ENCODE measurements at regions not wholly inside any gene's neighbourhood (a gene's known extent, or its start where the extent isn't known, plus 50 kb on each side); places are given as distances from the start of the nearest gene placed in this dataset.

GRCh38 chr4:54574500-54574899, 83.3 kb upstream of the KIT start:
- TF ChIP-seq CTCF (IDR thresholded peaks at IDR 0.05; ENCODE audit: unreplicated experiment), result no peak
- Mint-ChIP-seq H3K36me3 (ENCODE audit: insufficient read depth, unreplicated experiment) (no peaks in the 10 kb centered on the region), H3K4me1 (ENCODE audit: insufficient read depth, unreplicated experiment) (no peaks in the 10 kb centered on the region), H3K27me3 (ENCODE audit: insufficient read depth, unreplicated experiment) (no peaks in the 10 kb centered on the region), H3K27ac (ENCODE audit: low read depth, unreplicated experiment) (no peak overlapping the region), H3K4me3 (ENCODE audit: unreplicated experiment) (no peak overlapping the region), H3K9me3 (ENCODE audit: unreplicated experiment) (no peaks in the 10 kb centered on the region)
- intact Hi-C loops (cut with micrococcal nuclease), result no loop called here
- POLR2A ChIA-PET, result no interaction called here
- no peak for DNase-seq (ENCODE audit: unreplicated experiment)
- CTCF ChIA-PET, result no interaction called here
- BruUV-seq (replicated peaks), result no TSS peak

- ChIA-PET CTCF (no interaction called here), POLR2A (no interaction called here)
- BruUV-seq (replicated peaks), result no TSS peak
- Mint-ChIP-seq H3K36me3 (ENCODE audit: insufficient read depth, unreplicated experiment) (no peaks in the 10 kb centered on the region), H3K27ac (ENCODE audit: low read depth, unreplicated experiment) (no peak overlapping the region), H3K9me3 (ENCODE audit: unreplicated experiment) (no peaks in the 10 kb centered on the region), H3K4me1 (ENCODE audit: insufficient read depth, unreplicated experiment) (no peaks in the 10 kb centered on the region), H3K4me3 (ENCODE audit: unreplicated experiment) (no peak overlapping the region), H3K27me3 (ENCODE audit: insufficient read depth, unreplicated experiment) (no peaks in the 10 kb centered on the region)
- intact Hi-C loops (cut with micrococcal nuclease), result no loop called here
- no peak for DNase-seq (ENCODE audit: unreplicated experiment)
- TF ChIP-seq CTCF (IDR thresholded peaks at IDR 0.05; ENCODE audit: unreplicated experiment), result no peak
These were observed 81.8 kb upstream of the KIT start for GRCh38 chr4:54575919-54576318.

- TF ChIP-seq CTCF (IDR thresholded peaks at IDR 0.05; ENCODE audit: unreplicated experiment), result no peak
- Mint-ChIP-seq H3K9me3 (ENCODE audit: unreplicated experiment) (no peaks in the 10 kb centered on the region), H3K36me3 (ENCODE audit: insufficient read depth, unreplicated experiment) (no peaks in the 10 kb centered on the region), H3K27ac (ENCODE audit: low read depth, unreplicated experiment) (no peak overlapping the region), H3K4me1 (ENCODE audit: insufficient read depth, unreplicated experiment) (peaks cover 6% of the 10 kb centered on the region), H3K27me3 (ENCODE audit: insufficient read depth, unreplicated experiment) (no peaks in the 10 kb centered on the region), H3K4me3 (ENCODE audit: unreplicated experiment) (no peak overlapping the region)
- no TSS peak for BruUV-seq (replicated peaks)
- intact Hi-C loops (cut with micrococcal nuclease), result no loop called here
- CTCF ChIA-PET, result interaction anchor here (0.6 kb wide), 1 partner anchor 38 kb away, joined by 3 read pairs; no protein-coding TSS in a partner anchor
- no peak for DNase-seq (ENCODE audit: unreplicated experiment)
- POLR2A ChIA-PET, result no interaction called here
These were observed 76.0 kb upstream of the KIT start for GRCh38 chr4:54581807-54582206.

GRCh38 chr4:54585321-54586000, 72.3 kb upstream of the KIT start:
- TF ChIP-seq CTCF (IDR thresholded peaks at IDR 0.05; ENCODE audit: unreplicated experiment), result no peak
- DNase-seq (ENCODE audit: unreplicated experiment), result no peak
- no peak overlapping the region for H3K4me3 Mint-ChIP-seq (ENCODE audit: unreplicated experiment)
- ChIA-PET CTCF (interaction anchor here (0.6 to 1.2 kb wide), 2 partner anchors 127 to 267 kb away, joined by 3 to 4 read pairs; no protein-coding TSS in a partner anchor), POLR2A (no interaction called here)
- no peak overlapping the region for H3K27ac Mint-ChIP-seq (ENCODE audit: low read depth, unreplicated experiment)
- H3K4me1 Mint-ChIP-seq (ENCODE audit: insufficient read depth, unreplicated experiment), result peaks cover 12% of the 10 kb centered on the region
- intact Hi-C loops (cut with micrococcal nuclease), result no loop called here
- H3K36me3 Mint-ChIP-seq (ENCODE audit: insufficient read depth, unreplicated experiment), result no peaks in the 10 kb centered on the region
- no peaks in the 10 kb centered on the region for H3K27me3 Mint-ChIP-seq (ENCODE audit: insufficient read depth, unreplicated experiment)
- no TSS peak for BruUV-seq (replicated peaks)
- no peaks in the 10 kb centered on the region for H3K9me3 Mint-ChIP-seq (ENCODE audit: unreplicated experiment)
